ENCODE measurements at regions not wholly inside any gene's neighbourhood (a gene's known extent, or its start where the extent isn't known, plus 50 kb on each side); places are given as distances from the start of the nearest gene placed in this dataset.

- no peak overlapping the region for H3K56ac ChIP-seq (replicated peaks; ENCODE audit: insufficient read length, low read depth, low read length)
- H2BK5ac ChIP-seq (ENCODE audit: low read depth, low read length): no peak overlapping the region
- ChIA-PET POLR2A (ENCODE audit: partially characterized antibody) (no interaction called here), CTCF (ENCODE audit: partially characterized antibody) (interaction anchor here (1.5 kb wide), 1 partner anchor 299 kb away, joined by 6 read pairs; no protein-coding TSS in a partner anchor)
- H2BK12ac ChIP-seq (ENCODE audit: low read depth, low read length): no peak overlapping the region
- H3K4me3 ChIP-seq (ENCODE audit: extremely low read depth in 1 of 4, insufficient read depth in 2 of 4, low read depth in 3 of 4, low read length in 4 of 4): no peak overlapping the region
- no peak overlapping the region for H3K27ac ChIP-seq (ENCODE audit: low read depth, low read length)
- H4K91ac ChIP-seq (replicated peaks; ENCODE audit: insufficient read length, low read length): no peak overlapping the region
- H4K5ac ChIP-seq (ENCODE audit: insufficient read length, low read depth, low read length): no peak overlapping the region
- H3K18ac ChIP-seq (ENCODE audit: extremely low read depth, low read length): no peak overlapping the region
- H3K27me3 ChIP-seq (replicated peaks in 1 of 4; ENCODE audit: control insufficient read depth in 3 of 4, extremely low read depth in 1 of 4, insufficient read depth in 3 of 4, low read length in 3 of 4): no peaks in the 10 kb centered on the region
- H4K8ac ChIP-seq (ENCODE audit: extremely low read depth, insufficient read depth, low read length): no peak overlapping the region
- H3K4me1 ChIP-seq (replicated peaks in 1 of 4; ENCODE audit: control insufficient read depth in 3 of 4, insufficient read depth in 4 of 4, low read length in 3 of 4): no peaks in the 10 kb centered on the region
- no peak overlapping the region for H3K4me2 ChIP-seq (ENCODE audit: insufficient read depth in 1 of 2, low read depth in 2 of 2, low read length in 2 of 2)
- no peaks in the 10 kb centered on the region for H3K79me1 ChIP-seq (ENCODE audit: low read depth, low read length)
- H3K9me3 ChIP-seq (ENCODE audit: insufficient read depth in 2 of 2, low read depth in 1 of 2, low read length in 1 of 2): no peaks in the 10 kb centered on the region
- no peak overlapping the region for H2AK5ac ChIP-seq (ENCODE audit: low read depth, low read length)
- no peak overlapping the region for H3K23ac ChIP-seq (ENCODE audit: insufficient read length)
- H3K9ac ChIP-seq (replicated peaks in 1 of 4; ENCODE audit: extremely low read depth in 1 of 4, low read depth in 3 of 4, low read length in 3 of 4): no peak overlapping the region
- no peak overlapping the region for H2BK20ac ChIP-seq (ENCODE audit: low read length)
- H4K20me1 ChIP-seq (replicated peaks in 1 of 2; ENCODE audit: control insufficient read depth in 1 of 2, insufficient read depth in 2 of 2, low read length in 2 of 2): no peaks in the 10 kb centered on the region
- FAIRE-seq: no peak
- DNase-seq (ENCODE audit: low read depth in 1 of 2, low spot score in 2 of 2): no peak
- H2BK15ac ChIP-seq (ENCODE audit: low read length): no peak overlapping the region
- H3K79me2 ChIP-seq (ENCODE audit: control insufficient read depth in 1 of 2, insufficient read depth in 2 of 2, low read length in 2 of 2): no peaks in the 10 kb centered on the region
- H3K14ac ChIP-seq (ENCODE audit: insufficient read length): no peak overlapping the region
- H2BK120ac ChIP-seq (replicated peaks; ENCODE audit: low read depth, low read length): no peak overlapping the region
- no peaks in the 10 kb centered on the region for H3K36me3 ChIP-seq (ENCODE audit: control insufficient read depth in 2 of 4, insufficient read depth in 4 of 4, low read length in 3 of 4)
- no peak overlapping the region for H2AFZ ChIP-seq (ENCODE audit: low read length)
- no peak overlapping the region for H3K4ac ChIP-seq (replicated peaks; ENCODE audit: insufficient read length, low read depth, low read length)
- 93% methylated on average over 4 of the region's 4 CpGs; no CpG with 5 or more reads in 1 of the 2 experiments for WGBS, 2 experiments (ENCODE audit: extremely low coverage in 1 of 2, insufficient coverage in 1 of 2, insufficient read length in 1 of 2, insufficient replicate concordance in 2 of 2, low coverage in 1 of 2, low lambda C conversion rate in 2 of 2, missing lambda C conversion rate in 1 of 2)
- no peaks in the 10 kb centered on the region for H3K23me2 ChIP-seq (ENCODE audit: low read depth, low read length)
- TF ChIP-seq, protein P1, sequence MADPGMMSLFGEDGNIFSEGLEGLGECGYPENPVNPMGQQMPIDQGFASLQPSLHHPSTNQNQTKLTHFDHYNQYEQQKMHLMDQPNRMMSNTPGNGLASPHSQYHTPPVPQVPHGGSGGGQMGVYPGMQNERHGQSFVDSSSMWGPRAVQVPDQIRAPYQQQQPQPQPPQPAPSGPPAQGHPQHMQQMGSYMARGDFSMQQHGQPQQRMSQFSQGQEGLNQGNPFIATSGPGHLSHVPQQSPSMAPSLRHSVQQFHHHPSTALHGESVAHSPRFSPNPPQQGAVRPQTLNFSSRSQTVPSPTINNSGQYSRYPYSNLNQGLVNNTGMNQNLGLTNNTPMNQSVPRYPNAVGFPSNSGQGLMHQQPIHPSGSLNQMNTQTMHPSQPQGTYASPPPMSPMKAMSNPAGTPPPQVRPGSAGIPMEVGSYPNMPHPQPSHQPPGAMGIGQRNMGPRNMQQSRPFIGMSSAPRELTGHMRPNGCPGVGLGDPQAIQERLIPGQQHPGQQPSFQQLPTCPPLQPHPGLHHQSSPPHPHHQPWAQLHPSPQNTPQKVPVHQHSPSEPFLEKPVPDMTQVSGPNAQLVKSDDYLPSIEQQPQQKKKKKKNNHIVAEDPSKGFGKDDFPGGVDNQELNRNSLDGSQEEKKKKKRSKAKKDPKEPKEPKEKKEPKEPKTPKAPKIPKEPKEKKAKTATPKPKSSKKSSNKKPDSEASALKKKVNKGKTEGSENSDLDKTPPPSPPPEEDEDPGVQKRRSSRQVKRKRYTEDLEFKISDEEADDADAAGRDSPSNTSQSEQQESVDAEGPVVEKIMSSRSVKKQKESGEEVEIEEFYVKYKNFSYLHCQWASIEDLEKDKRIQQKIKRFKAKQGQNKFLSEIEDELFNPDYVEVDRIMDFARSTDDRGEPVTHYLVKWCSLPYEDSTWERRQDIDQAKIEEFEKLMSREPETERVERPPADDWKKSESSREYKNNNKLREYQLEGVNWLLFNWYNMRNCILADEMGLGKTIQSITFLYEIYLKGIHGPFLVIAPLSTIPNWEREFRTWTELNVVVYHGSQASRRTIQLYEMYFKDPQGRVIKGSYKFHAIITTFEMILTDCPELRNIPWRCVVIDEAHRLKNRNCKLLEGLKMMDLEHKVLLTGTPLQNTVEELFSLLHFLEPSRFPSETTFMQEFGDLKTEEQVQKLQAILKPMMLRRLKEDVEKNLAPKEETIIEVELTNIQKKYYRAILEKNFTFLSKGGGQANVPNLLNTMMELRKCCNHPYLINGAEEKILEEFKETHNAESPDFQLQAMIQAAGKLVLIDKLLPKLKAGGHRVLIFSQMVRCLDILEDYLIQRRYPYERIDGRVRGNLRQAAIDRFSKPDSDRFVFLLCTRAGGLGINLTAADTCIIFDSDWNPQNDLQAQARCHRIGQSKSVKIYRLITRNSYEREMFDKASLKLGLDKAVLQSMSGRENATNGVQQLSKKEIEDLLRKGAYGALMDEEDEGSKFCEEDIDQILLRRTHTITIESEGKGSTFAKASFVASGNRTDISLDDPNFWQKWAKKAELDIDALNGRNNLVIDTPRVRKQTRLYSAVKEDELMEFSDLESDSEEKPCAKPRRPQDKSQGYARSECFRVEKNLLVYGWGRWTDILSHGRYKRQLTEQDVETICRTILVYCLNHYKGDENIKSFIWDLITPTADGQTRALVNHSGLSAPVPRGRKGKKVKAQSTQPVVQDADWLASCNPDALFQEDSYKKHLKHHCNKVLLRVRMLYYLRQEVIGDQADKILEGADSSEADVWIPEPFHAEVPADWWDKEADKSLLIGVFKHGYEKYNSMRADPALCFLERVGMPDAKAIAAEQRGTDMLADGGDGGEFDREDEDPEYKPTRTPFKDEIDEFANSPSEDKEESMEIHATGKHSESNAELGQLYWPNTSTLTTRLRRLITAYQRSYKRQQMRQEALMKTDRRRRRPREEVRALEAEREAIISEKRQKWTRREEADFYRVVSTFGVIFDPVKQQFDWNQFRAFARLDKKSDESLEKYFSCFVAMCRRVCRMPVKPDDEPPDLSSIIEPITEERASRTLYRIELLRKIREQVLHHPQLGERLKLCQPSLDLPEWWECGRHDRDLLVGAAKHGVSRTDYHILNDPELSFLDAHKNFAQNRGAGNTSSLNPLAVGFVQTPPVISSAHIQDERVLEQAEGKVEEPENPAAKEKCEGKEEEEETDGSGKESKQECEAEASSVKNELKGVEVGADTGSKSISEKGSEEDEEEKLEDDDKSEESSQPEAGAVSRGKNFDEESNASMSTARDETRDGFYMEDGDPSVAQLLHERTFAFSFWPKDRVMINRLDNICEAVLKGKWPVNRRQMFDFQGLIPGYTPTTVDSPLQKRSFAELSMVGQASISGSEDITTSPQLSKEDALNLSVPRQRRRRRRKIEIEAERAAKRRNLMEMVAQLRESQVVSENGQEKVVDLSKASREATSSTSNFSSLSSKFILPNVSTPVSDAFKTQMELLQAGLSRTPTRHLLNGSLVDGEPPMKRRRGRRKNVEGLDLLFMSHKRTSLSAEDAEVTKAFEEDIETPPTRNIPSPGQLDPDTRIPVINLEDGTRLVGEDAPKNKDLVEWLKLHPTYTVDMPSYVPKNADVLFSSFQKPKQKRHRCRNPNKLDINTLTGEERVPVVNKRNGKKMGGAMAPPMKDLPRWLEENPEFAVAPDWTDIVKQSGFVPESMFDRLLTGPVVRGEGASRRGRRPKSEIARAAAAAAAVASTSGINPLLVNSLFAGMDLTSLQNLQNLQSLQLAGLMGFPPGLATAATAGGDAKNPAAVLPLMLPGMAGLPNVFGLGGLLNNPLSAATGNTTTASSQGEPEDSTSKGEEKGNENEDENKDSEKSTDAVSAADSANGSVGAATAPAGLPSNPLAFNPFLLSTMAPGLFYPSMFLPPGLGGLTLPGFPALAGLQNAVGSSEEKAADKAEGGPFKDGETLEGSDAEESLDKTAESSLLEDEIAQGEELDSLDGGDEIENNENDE (IDR thresholded peaks at IDR 0.05; ENCODE audit: insufficient replicate concordance, low read length): no peak
These were observed 121.6 kb downstream of the PLPPR4 start for GRCh38 chr1:99385852-99386251.
